Osteocyte (in vitro differentiated cells): ENCODE measurements at regions not wholly inside any gene's neighbourhood (a gene's known extent, or its start where the extent isn't known, plus 50 kb on each side); places are given as distances from the start of the nearest gene placed in this dataset.
"Not testable (repeated sequence)": the region's sequence is repeated elsewhere in the genome, so short reads cannot be mapped to it uniquely, and the experiment has no call there.

ENCODE experiments used
- DNase-seq: peaks from one replicate; pipeline ENCODE4 v3.0.0; 2021; ENCODE audit warnings: mixed read lengths; ENCODE audit not compliant: unreplicated experiment; ENCODE audit errors: extremely low spot score
- H3K27ac Mint-ChIP-seq: one replicate; pipeline ENCODE4 v1.8.0; 2021; ENCODE audit warnings: mild to moderate bottlenecking, mixed read lengths; ENCODE audit not compliant: unreplicated experiment
- H3K27me3 Mint-ChIP-seq: one replicate; pipeline ENCODE4 v1.8.0; 2021; ENCODE audit warnings: mixed read lengths; ENCODE audit not compliant: unreplicated experiment
- H3K36me3 Mint-ChIP-seq: one replicate; pipeline ENCODE4 v1.8.0; 2021; ENCODE audit warnings: mixed read lengths; ENCODE audit not compliant: unreplicated experiment
- H3K4me1 Mint-ChIP-seq: one replicate; pipeline ENCODE4 v1.8.0; 2021; ENCODE audit warnings: mixed read lengths; ENCODE audit not compliant: unreplicated experiment
- H3K4me3 Mint-ChIP-seq: one replicate; pipeline ENCODE4 v1.8.0; 2021; ENCODE audit warnings: mild to moderate bottlenecking, moderate library complexity, mixed read lengths; ENCODE audit not compliant: unreplicated experiment
- H3K9me3 Mint-ChIP-seq: one replicate; pipeline ENCODE4 v1.8.0; 2021; ENCODE audit warnings: mixed read lengths; ENCODE audit not compliant: unreplicated experiment
- CTCF ChIP-seq: fragments of 200-600 bp; sonication (generic); IDR thresholded peaks from 2 replicates; pipeline ENCODE4 v1.5.0; 2021; ENCODE audit warnings: antibody characterized with exemption, mild to moderate bottlenecking, moderate library complexity

DNA sequence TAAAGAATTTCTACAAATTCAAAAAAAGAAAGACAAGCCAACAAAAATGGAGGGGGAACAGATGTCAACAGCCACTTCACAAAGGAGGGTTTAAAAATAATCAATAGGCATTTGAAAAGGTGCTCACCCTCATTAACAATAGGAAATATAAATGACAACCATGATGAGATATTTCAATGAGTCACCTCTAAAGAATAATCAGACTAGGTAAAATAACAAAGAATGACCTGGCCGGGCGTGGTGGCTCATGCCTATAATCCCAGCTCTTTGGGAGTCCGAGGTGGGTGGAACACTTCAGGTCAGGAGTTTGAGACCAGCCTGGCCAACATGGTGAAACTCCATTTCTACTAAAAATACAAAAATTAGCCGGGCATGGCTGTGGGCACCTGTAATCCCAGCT lies 133.6 kb downstream of the KCNE4 start:
- no peak for TF ChIP-seq CTCF
- Mint-ChIP-seq H3K4me3 (no peak overlapping the region), H3K4me1 (peaks cover 7% of the 10 kb centered on the region), H3K36me3 (no peaks in the 10 kb centered on the region), H3K27ac (no peak overlapping the region), H3K9me3 (no peaks in the 10 kb centered on the region), H3K27me3 (no peaks in the 10 kb centered on the region)
- DNase-seq, result no peak

- Mint-ChIP-seq H3K4me1 (peaks cover 6% of the 10 kb centered on the region), H3K27me3 (no peaks in the 10 kb centered on the region), H3K9me3 (no peaks in the 10 kb centered on the region), H3K36me3 (no peaks in the 10 kb centered on the region), H3K27ac (no peak overlapping the region), H3K4me3 (no peak overlapping the region)
- no peak for DNase-seq
- no peak for TF ChIP-seq CTCF
Observed at GRCh38 chr2:223187256-223187655, 135.3 kb downstream of the KCNE4 start.

GRCh38 chr2:223190561-223191206 lies 138.7 kb downstream of the KCNE4 start:
- not testable (repeated sequence) for H3K27me3 Mint-ChIP-seq, H3K4me1 Mint-ChIP-seq, H3K9me3 Mint-ChIP-seq, H3K27ac Mint-ChIP-seq, H3K36me3 Mint-ChIP-seq, H3K4me3 Mint-ChIP-seq, DNase-seq

DNA sequence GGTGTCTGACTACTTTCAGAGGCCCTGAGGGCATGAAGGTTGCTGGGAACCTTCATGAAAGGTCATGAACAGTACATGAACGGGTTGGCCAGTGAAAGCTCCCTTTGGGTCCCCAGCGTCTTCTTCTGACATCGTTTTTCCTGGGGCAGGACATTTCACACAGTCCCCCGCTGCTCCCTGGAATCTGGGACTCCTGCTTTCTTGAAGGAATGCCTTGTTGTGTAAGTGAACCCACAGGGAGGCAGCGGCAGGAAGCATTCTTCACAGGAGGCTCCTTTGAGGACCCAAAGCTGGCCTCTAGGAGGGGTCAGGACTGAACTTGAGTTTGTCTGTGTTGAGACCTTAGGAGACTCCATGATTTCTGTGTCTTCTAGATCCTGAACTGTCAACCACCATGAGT lies 144.3 kb downstream of the KCNE4 start:
- H3K27me3 Mint-ChIP-seq, result no peaks in the 10 kb centered on the region
- DNase-seq, result no peak
- peaks cover 10% of the 10 kb centered on the region for H3K9me3 Mint-ChIP-seq
- peak overlapping the region; percentile 23 for H3K27ac Mint-ChIP-seq
- peaks cover 6% of the 10 kb centered on the region for H3K4me1 Mint-ChIP-seq
- H3K4me3 Mint-ChIP-seq, result no peak overlapping the region
- H3K36me3 Mint-ChIP-seq, result no peaks in the 10 kb centered on the region
- TF ChIP-seq CTCF, result no peak

DNA sequence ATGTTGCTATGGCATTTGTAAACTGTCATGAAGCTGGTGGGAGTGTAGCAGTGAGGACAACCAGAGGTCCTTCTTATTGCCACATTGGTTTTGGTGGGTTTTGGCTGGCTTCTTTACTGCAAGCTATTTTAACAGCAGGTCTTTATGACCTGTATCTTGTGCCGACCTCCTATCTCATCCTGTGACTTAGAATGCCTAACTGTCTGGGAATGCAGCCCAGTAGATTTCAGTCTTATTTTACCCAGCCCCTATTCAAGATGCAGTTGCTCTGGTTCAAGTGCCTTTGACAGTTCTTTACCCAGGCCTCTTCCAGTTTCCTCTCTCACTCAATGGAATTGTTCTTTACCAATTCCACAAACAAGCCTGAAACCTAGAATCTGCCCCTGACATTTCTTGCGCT lies 145.1 kb downstream of the KCNE4 start:
- Mint-ChIP-seq H3K27ac (no peak overlapping the region), H3K36me3 (no peaks in the 10 kb centered on the region), H3K4me3 (no peak overlapping the region), H3K9me3 (peaks cover 10% of the 10 kb centered on the region), H3K27me3 (no peaks in the 10 kb centered on the region), H3K4me1 (peaks cover 8% of the 10 kb centered on the region)
- no peak for TF ChIP-seq CTCF
- DNase-seq, result no peak
